ENCODE measurements at regions not wholly inside any gene's neighbourhood (a gene's known extent, or its start where the extent isn't known, plus 50 kb on each side); places are given as distances from the start of the nearest gene placed in this dataset.

GRCh38 chr9:80078826-80079225 is 507.1 kb downstream of the TLE4 start:
- DNase-seq: no peak

- DNase-seq: no peak
Measured at GRCh38 chr9:80077059-80077458, 505.3 kb downstream of the TLE4 start.

- DNase-seq: no peak
Measured at GRCh38 chr9:80076162-80076561, 504.4 kb downstream of the TLE4 start.

- DNase-seq: no peak
Measured at GRCh38 chr9:80074439-80074838, 502.7 kb downstream of the TLE4 start.

- no peak for DNase-seq
Measured at GRCh38 chr9:80072451-80072850, 500.7 kb downstream of the TLE4 start.

- DNase-seq: no peak
Measured at GRCh38 chr9:80070071-80070742, 498.4 kb downstream of the TLE4 start.

- DNase-seq: no peak
Measured at GRCh38 chr9:80066931-80067330, 495.2 kb downstream of the TLE4 start.

GRCh38 chr9:80062567-80062966 is 490.8 kb downstream of the TLE4 start:
- DNase-seq: no peak

GRCh38 chr9:80061940-80062339 is 490.2 kb downstream of the TLE4 start:
- DNase-seq: no peak

GRCh38 chr9:80061096-80061495 is 489.3 kb downstream of the TLE4 start:
- no peak for DNase-seq

- DNase-seq: no peak
Measured at GRCh38 chr9:80059979-80060378, 488.2 kb downstream of the TLE4 start.

- no peak for DNase-seq
Measured at GRCh38 chr9:80059191-80059590, 487.4 kb downstream of the TLE4 start.

- DNase-seq: no peak
Measured at GRCh38 chr9:80052830-80053229, 481.1 kb downstream of the TLE4 start.

- DNase-seq: no peak
Measured at GRCh38 chr9:80049096-80049782, 477.5 kb downstream of the TLE4 start.

- no peak for DNase-seq
Measured at GRCh38 chr9:80046481-80046880, 474.7 kb downstream of the TLE4 start.

GRCh38 chr9:80041821-80042220 is 470.1 kb downstream of the TLE4 start:
- DNase-seq: no peak

- DNase-seq: peak; percentile 74
Measured at GRCh38 chr9:80040457-80040856, 468.7 kb downstream of the TLE4 start.

GRCh38 chr9:80030801-80031200 is 459.0 kb downstream of the TLE4 start:
- DNase-seq: no peak

GRCh38 chr9:80028501-80028900 is 456.7 kb downstream of the TLE4 start:
- no peak for DNase-seq

- DNase-seq: no peak
Measured at GRCh38 chr9:80025796-80026520, 454.2 kb downstream of the TLE4 start.

GRCh38 chr9:80025131-80025530 is 453.4 kb downstream of the TLE4 start:
- no peak for DNase-seq

- DNase-seq: no peak
Measured at GRCh38 chr9:80020530-80020929, 448.8 kb downstream of the TLE4 start.

- no peak for DNase-seq
Measured at GRCh38 chr9:80020056-80020455, 448.3 kb downstream of the TLE4 start.

GRCh38 chr9:80013891-80014290 is 442.1 kb downstream of the TLE4 start:
- no peak for DNase-seq

Measured in NCI-H2227 treated with DMSO at 0.1 percent for 48 hours (cell line).